ENCODE measurements at regions not wholly inside any gene's neighbourhood (a gene's known extent, or its start where the extent isn't known, plus 50 kb on each side); places are given as distances from the start of the nearest gene placed in this dataset.
A peak's percentile ranks its signal among the peaks of the same experiment; 100 is the strongest.

DNA sequence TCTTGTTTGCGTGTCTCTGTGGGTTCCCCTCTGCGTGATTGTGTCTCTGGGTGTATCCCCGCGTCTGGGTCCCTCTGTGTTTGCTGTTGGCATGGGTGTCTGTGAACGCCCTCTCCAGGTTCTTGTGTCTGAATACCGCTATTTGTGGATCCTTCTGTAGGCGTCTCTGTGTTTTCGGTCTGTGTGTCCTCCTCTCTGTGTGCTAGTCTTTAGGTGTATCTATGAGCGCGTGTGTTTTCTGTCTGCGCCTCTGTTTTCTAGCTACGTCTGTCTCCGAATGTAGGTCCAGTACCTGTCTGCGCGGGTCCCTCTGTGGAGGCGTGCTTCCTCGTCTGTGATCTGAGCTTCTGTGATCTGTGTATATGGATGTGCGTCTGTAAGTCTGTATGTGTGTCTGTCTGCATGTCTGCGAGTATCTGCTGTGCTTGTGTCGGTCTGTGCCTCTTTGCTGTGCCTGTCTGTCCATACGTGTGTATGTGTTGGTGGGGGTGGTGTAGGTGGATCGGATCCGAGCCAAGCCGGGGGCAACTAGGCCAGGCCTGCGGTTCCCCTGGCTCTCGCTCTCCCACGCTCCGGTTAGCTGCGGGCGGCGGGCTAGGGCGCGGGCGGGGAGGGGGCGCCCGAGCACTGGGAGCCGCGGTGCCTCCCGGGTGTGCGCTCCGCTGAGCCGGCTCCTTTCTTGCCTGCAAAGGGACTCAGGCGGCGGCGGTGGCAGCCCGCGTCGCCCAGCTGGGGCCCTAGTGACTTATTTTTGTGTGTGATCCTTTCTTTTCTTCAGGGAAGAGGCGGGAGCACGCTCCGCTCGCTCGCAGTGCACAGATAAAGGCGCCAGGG, 105.3 kb upstream of the E2F8 start:
- peak; percentile 56 for DNase-seq (ENCODE audit: low read depth)
- TF ChIP-seq, protein P1, sequence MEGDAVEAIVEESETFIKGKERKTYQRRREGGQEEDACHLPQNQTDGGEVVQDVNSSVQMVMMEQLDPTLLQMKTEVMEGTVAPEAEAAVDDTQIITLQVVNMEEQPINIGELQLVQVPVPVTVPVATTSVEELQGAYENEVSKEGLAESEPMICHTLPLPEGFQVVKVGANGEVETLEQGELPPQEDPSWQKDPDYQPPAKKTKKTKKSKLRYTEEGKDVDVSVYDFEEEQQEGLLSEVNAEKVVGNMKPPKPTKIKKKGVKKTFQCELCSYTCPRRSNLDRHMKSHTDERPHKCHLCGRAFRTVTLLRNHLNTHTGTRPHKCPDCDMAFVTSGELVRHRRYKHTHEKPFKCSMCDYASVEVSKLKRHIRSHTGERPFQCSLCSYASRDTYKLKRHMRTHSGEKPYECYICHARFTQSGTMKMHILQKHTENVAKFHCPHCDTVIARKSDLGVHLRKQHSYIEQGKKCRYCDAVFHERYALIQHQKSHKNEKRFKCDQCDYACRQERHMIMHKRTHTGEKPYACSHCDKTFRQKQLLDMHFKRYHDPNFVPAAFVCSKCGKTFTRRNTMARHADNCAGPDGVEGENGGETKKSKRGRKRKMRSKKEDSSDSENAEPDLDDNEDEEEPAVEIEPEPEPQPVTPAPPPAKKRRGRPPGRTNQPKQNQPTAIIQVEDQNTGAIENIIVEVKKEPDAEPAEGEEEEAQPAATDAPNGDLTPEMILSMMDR (conservative IDR thresholded peaks at IDR 0.05; ENCODE audit: low read depth, low read length): peak; percentile 21
- H3K4me3 ChIP-seq (ENCODE audit: low read depth, low read length): peak overlapping the region; percentile 51

DNA sequence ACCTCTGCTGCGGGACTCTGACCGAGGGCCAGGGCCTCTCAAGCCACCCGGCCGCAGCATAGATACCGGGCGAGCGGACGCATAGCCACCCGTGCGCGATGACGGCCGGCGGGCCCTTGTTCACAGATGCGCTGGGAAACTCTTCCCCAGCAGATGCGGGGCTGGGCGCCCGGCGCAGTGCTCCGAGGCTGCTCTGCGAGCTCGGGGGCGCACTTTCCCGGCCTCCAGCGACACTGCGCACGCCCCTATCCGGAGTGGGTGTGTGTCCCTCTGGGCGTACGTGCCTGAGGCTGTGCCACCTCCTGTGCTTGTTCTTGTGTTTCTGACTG, 104.7 kb upstream of the E2F8 start:
- DNase-seq (ENCODE audit: low read depth): no peak
- TF ChIP-seq, protein P1 (conservative IDR thresholded peaks at IDR 0.05; ENCODE audit: low read depth, low read length): no peak
- H3K4me3 ChIP-seq (ENCODE audit: low read depth, low read length): peak overlapping the region; percentile 51

DNA sequence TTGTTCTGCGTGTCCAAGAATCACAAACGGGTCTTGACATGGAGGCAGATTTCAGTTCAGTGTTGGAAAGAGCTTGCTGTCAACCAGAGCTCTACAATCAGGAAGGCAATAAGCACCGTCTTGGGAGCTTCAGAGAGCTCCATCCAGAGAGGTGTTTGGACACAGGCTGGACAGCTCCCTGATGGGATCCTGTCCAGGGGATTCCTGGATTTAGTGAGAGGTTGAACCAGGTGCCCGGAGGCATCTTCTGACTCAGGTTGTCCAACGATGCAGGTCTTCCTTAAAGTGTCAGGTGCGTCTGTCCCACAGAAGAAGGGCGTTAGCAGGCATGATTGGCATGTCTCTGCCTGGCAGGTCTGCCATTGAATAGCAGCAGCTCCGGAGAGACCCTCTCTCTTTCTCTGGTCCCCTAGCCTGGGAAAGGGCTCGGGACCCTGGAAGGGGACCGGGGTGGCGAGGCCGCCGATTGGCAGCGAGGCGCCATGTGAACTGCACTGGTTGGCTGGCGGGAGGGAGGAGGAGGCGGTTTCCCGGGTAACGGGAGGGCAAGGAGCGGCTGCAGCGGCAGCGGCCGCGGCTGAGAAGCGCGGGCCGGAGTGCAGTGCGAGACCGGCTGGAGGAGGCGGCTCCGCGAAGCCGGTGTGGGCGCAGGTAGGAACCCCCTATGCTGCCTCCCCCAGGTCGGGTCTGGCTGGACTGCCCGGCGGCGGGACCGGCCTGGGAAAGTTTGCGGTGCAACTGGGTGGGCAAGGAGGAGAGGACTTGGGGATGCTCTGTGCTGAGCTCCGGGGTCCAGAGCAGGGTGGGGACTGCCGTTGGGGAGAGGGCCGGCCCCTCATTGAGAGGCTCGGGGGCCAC, 104.1 kb upstream of the E2F8 start:
- TF ChIP-seq, protein P1 (conservative IDR thresholded peaks at IDR 0.05; ENCODE audit: low read depth, low read length): no peak
- DNase-seq (ENCODE audit: low read depth): peak; percentile 58
- H3K4me3 ChIP-seq (ENCODE audit: low read depth, low read length): peak overlapping the region; percentile 51

DNA sequence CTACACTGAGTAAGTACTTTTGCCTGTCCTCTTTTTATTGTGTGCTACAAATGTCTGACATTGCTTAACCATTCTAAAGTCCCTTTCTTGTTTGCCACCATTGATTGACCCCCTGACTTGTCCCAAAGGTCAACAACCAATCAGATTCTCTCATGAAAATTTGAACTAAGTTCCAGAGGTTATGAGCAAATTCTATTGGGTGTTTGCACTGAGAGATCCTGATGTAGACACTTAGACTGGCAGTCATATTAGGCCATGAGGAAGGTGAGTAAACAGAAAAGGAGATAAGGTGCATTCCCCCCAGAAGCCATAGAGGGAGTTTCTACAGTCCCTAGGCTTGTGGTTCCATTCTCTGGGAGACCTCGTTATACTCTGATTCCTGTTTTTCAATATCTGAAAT, 101.3 kb upstream of the E2F8 start:
- TF ChIP-seq, protein P1 (conservative IDR thresholded peaks at IDR 0.05; ENCODE audit: low read depth, low read length): no peak
- no peak for DNase-seq (ENCODE audit: low read depth)
- no peak overlapping the region for H3K4me3 ChIP-seq (ENCODE audit: low read depth, low read length)

DNA sequence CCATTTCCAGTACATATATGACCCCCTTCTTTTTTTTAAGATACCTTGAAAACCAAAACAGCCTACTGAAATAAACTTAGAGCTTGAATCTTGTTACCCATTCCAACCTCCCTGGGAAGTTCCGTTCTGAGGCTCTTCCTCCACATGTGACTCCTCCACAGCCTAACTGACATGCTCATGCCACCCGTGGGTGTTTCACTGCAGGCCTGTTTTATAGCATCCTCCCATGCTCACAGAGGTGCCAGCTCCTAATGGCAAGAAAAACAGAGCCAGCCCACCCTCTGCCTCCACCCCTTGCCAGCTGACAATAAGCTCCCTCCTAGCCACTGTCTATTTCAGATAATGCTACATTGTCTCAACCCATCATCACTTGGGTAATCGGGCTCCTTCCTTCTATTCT, 97.6 kb upstream of the E2F8 start:
- no peak for DNase-seq (ENCODE audit: low read depth)
- TF ChIP-seq, protein P1 (conservative IDR thresholded peaks at IDR 0.05; ENCODE audit: low read depth, low read length): no peak
- no peak overlapping the region for H3K4me3 ChIP-seq (ENCODE audit: low read depth, low read length)

DNA sequence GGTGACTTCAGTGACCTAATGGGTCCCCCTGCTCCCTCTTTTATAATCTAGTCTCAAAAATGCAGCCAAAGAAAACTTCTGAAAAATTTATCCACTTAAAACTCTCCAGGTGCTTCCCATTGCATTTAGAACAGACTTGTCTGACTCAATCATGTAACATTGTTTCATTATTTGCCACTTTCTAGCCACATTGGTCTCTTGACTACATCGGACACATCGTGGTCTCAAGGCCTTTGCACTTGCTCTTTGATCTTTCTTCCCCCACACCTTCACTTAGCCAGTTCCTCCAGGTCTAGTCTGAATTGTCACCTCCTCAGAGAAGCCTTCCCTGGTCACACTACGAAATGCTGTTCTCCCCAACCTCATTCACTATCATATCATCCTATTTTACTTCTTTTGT, 97.0 kb upstream of the E2F8 start:
- no peak overlapping the region for H3K4me3 ChIP-seq (ENCODE audit: low read depth, low read length)
- no peak for DNase-seq (ENCODE audit: low read depth)
- TF ChIP-seq, protein P1 (conservative IDR thresholded peaks at IDR 0.05; ENCODE audit: low read depth, low read length): no peak
